ENCODE measurements at regions not wholly inside any gene's neighbourhood (a gene's known extent, or its start where the extent isn't known, plus 50 kb on each side); places are given as distances from the start of the nearest gene placed in this dataset.

GRCh38 chr5:173689737-173690360, 73.4 kb upstream of the BOD1 start:
- DNase-seq (ENCODE audit: low read depth, low spot score) = no peak

GRCh38 chr5:173691931-173692330, 75.5 kb upstream of the BOD1 start:
- no peak for DNase-seq (ENCODE audit: low read depth, low spot score)

GRCh38 chr5:173693670-173694069, 77.2 kb upstream of the BOD1 start:
- no peak for DNase-seq (ENCODE audit: low read depth, low spot score)

GRCh38 chr5:173696216-173696615, 79.8 kb upstream of the BOD1 start:
- DNase-seq (ENCODE audit: low read depth, low spot score) = no peak

GRCh38 chr5:173697931-173698579, 81.6 kb upstream of the BOD1 start:
- no peak for DNase-seq (ENCODE audit: low read depth, low spot score)

- DNase-seq (ENCODE audit: low read depth, low spot score) = no peak
Measured at GRCh38 chr5:173699966-173700365, 83.5 kb upstream of the BOD1 start.

GRCh38 chr5:173703466-173703865, 87.0 kb upstream of the BOD1 start:
- DNase-seq (ENCODE audit: low read depth, low spot score) = no peak

- DNase-seq (ENCODE audit: low read depth, low spot score) = no peak
Measured at GRCh38 chr5:173704615-173705511, 88.4 kb upstream of the BOD1 start.

- DNase-seq (ENCODE audit: low read depth, low spot score) = no peak
Measured at GRCh38 chr5:173705512-173706044, 89.1 kb upstream of the BOD1 start.

GRCh38 chr5:173706700-173707099, 90.2 kb upstream of the BOD1 start:
- DNase-seq (ENCODE audit: low read depth, low spot score) = no peak

- no peak for DNase-seq (ENCODE audit: low read depth, low spot score)
Measured at GRCh38 chr5:173707392-173707791, 90.9 kb upstream of the BOD1 start.

GRCh38 chr5:173709145-173709544, 92.7 kb upstream of the BOD1 start:
- no peak for DNase-seq (ENCODE audit: low read depth, low spot score)

- no peak for DNase-seq (ENCODE audit: low read depth, low spot score)
Measured at GRCh38 chr5:173709761-173710160, 93.3 kb upstream of the BOD1 start.

GRCh38 chr5:173710528-173710927, 94.1 kb upstream of the BOD1 start:
- no peak for DNase-seq (ENCODE audit: low read depth, low spot score)

GRCh38 chr5:173711466-173711865, 95.0 kb upstream of the BOD1 start:
- no peak for DNase-seq (ENCODE audit: low read depth, low spot score)

GRCh38 chr5:173712609-173713175, 96.2 kb upstream of the BOD1 start:
- no peak for DNase-seq (ENCODE audit: low read depth, low spot score)

- DNase-seq (ENCODE audit: low read depth, low spot score) = no peak
Measured at GRCh38 chr5:173714551-173715428, 98.3 kb upstream of the BOD1 start.

GRCh38 chr5:173715607-173716006, 99.2 kb upstream of the BOD1 start:
- DNase-seq (ENCODE audit: low read depth, low spot score) = no peak

- DNase-seq (ENCODE audit: low read depth, low spot score) = no peak
Measured at GRCh38 chr5:173716058-173716682, 99.7 kb upstream of the BOD1 start.

GRCh38 chr5:173717959-173718358, 101.5 kb upstream of the BOD1 start:
- no peak for DNase-seq (ENCODE audit: low read depth, low spot score)

GRCh38 chr5:173718469-173718868, 102.0 kb upstream of the BOD1 start:
- no peak for DNase-seq (ENCODE audit: low read depth, low spot score)

All from iPS DF 19.7 (cell line).